Neural cell (in vitro differentiated cells): ENCODE measurements at regions not wholly inside any gene's neighbourhood (a gene's known extent, or its start where the extent isn't known, plus 50 kb on each side); places are given as distances from the start of the nearest gene placed in this dataset.

Experiments used
- REST ChIP-seq: IDR thresholded peaks from 2 replicates; pipeline ENCODE4 v1.6.1; 2012; ENCODE audit warnings: borderline replicate concordance
- TAF1 ChIP-seq: IDR thresholded peaks from 2 replicates; pipeline ENCODE4 v1.6.1; 2012; ENCODE audit warnings: low read depth

- TF ChIP-seq TAF1, result no peak
- TF ChIP-seq REST, result no peak
These were observed 194.6 kb downstream of the METTL4 start for GRCh38 chr18:2376707-2377106.
